Inflammatory macrophage treated with lipopolysaccharide for 1 hour (primary cell): ENCODE measurements at regions not wholly inside any gene's neighbourhood (a gene's known extent, or its start where the extent isn't known, plus 50 kb on each side); places are given as distances from the start of the nearest gene placed in this dataset.

Source experiments
- DNase-seq, 2 donors: peaks; one replicate each; pipeline ENCODE4 v3.0.0-alpha.2; 2020 to 2022

GRCh38 chr9:16158093-16158492 is 605.2 kb downstream of the CCDC171 start:
- DNase-seq, result no peak

GRCh38 chr9:16161483-16161882 is 608.6 kb downstream of the CCDC171 start:
- DNase-seq, result no peak

GRCh38 chr9:16170119-16170518 is 617.3 kb downstream of the CCDC171 start:
- no peak for DNase-seq

GRCh38 chr9:16171911-16172310 is 619.1 kb downstream of the CCDC171 start:
- no peak for DNase-seq

- no peak for DNase-seq
Observed at GRCh38 chr9:16172796-16173195, 620.0 kb downstream of the CCDC171 start.

- no peak for DNase-seq
Observed at GRCh38 chr9:16174915-16175314, 622.1 kb downstream of the CCDC171 start.

- DNase-seq, result no peak
Observed at GRCh38 chr9:16175461-16175860, 622.6 kb downstream of the CCDC171 start.

- no peak for DNase-seq
Observed at GRCh38 chr9:16178294-16178693, 625.5 kb downstream of the CCDC171 start.

- DNase-seq, result no peak
Observed at GRCh38 chr9:16179566-16179965, 626.7 kb downstream of the CCDC171 start.

- no peak for DNase-seq
Observed at GRCh38 chr9:16180091-16180490, 627.2 kb downstream of the CCDC171 start.

GRCh38 chr9:16180546-16180945 is 627.7 kb downstream of the CCDC171 start:
- no peak for DNase-seq

- DNase-seq, result no peak
Observed at GRCh38 chr9:16181539-16181938, 628.7 kb downstream of the CCDC171 start.

GRCh38 chr9:16182784-16183183 is 629.9 kb downstream of the CCDC171 start:
- DNase-seq, result no peak

GRCh38 chr9:16184964-16185646 is 632.3 kb downstream of the CCDC171 start:
- DNase-seq, result no peak

GRCh38 chr9:16191191-16191590 is 638.3 kb downstream of the CCDC171 start:
- no peak for DNase-seq

GRCh38 chr9:16191691-16192402 is 639.0 kb downstream of the CCDC171 start:
- DNase-seq, result peak; percentile 1 to 62

- no peak for DNase-seq
Observed at GRCh38 chr9:16192403-16193017, 639.7 kb downstream of the CCDC171 start.

- DNase-seq, result no peak
Observed at GRCh38 chr9:16193066-16193465, 640.2 kb downstream of the CCDC171 start.

GRCh38 chr9:16196206-16196605 is 643.4 kb downstream of the CCDC171 start:
- no peak for DNase-seq

GRCh38 chr9:16197578-16198370 is 644.9 kb downstream of the CCDC171 start:
- DNase-seq, result no peak

GRCh38 chr9:16198996-16199395 is 646.2 kb downstream of the CCDC171 start:
- no peak for DNase-seq

GRCh38 chr9:16202221-16202620 is 649.4 kb downstream of the CCDC171 start:
- no peak for DNase-seq
